ENCODE measurements at regions not wholly inside any gene's neighbourhood (a gene's known extent, or its start where the extent isn't known, plus 50 kb on each side); places are given as distances from the start of the nearest gene placed in this dataset.

- TF ChIP-seq EP300 (IDR thresholded peaks at IDR 0.05; ENCODE audit: borderline replicate concordance in 1 of 2, low read depth in 2 of 2, low read length in 2 of 2) = no peak
- TF ChIP-seq NRF1 (IDR thresholded peaks at IDR 0.05; ENCODE audit: low read depth, low read length) = no peak
- TF ChIP-seq CTCF (IDR thresholded peaks at IDR 0.05; ENCODE audit: control extremely low read depth in 1 of 3, insufficient read depth in 1 of 3, low read depth in 1 of 3, low read length in 3 of 3) = no peak
- no peak for TF ChIP-seq KDM1A (IDR thresholded peaks at IDR 0.05; ENCODE audit: borderline replicate concordance, low read length)
- no peak for TF ChIP-seq ATF3 (IDR thresholded peaks at IDR 0.05; ENCODE audit: insufficient read depth, low read depth, low read length)
- TF ChIP-seq SP2 (IDR thresholded peaks at IDR 0.05; ENCODE audit: low read length) = no peak
- no peak for TF ChIP-seq CEBPB (IDR thresholded peaks at IDR 0.05; ENCODE audit: low read depth, low read length)
Measured at GRCh38 chr12:60168441-60168840, 572.6 kb downstream of the SLC16A7 start.
